Naive thymus-derived CD4-positive, alpha-beta T cell (primary cell): ENCODE measurements at regions not wholly inside any gene's neighbourhood (a gene's known extent, or its start where the extent isn't known, plus 50 kb on each side); places are given as distances from the start of the nearest gene placed in this dataset.

Experiments used
- ATAC-seq: fragments of 150-1000 bp; cut with Tn5 transposase; 2 replicates; pipeline ENCODE4 v1.10.0; 2021; ENCODE audit warnings: mild to moderate bottlenecking, moderate library complexity
- CTCF ChIA-PET: fragments of 350-600 bp; sonication (Branson Sonifier 250); formaldehyde crosslinking; loops from one replicate; lab custom pipeline; 2021; ENCODE audit warnings: antibody characterized with exemption; lab: Charles Lee
- POLR2A ChIA-PET: fragments of 350-600 bp; sonication (Branson Sonifier 250); formaldehyde crosslinking; loops from one replicate; lab custom pipeline; 2021; ENCODE audit warnings: antibody characterized with exemption, inconsistent platforms; lab: Charles Lee
- DNase-seq, 9 donors: peaks; one replicate each; pipeline versions ENCODE4 v3.0.0 to v3.0.0-alpha.2; 2020 to 2022; ENCODE audit warnings: mixed read lengths in 1 of 9
- H3K27ac ChIP-seq: one replicate; pipeline ENCODE4 v1.7.0; 2013; ENCODE audit warnings: mild to moderate bottlenecking, low read depth, low read length, moderate library complexity
- H3K27me3 ChIP-seq, 2 donors: one replicate each; pipeline ENCODE4 v1.7.0; 2013; ENCODE audit warnings: low read length in 2 of 2, mild to moderate bottlenecking in 2 of 2, moderate library complexity in 2 of 2; ENCODE audit not compliant: control insufficient read depth in 2 of 2, insufficient read depth in 2 of 2
- H3K36me3 ChIP-seq, 3 experiments: 1 replicate in 2 of 3; 2 replicates in 1 of 3; pipeline ENCODE4 v1.7.0; 2013; ENCODE audit warnings: low read length in 3 of 3, mild to moderate bottlenecking in 3 of 3, moderate library complexity in 1 of 3; ENCODE audit not compliant: insufficient read depth in 3 of 3, control insufficient read depth in 2 of 3
- H3K4me1 ChIP-seq, 2 donors: one replicate each; pipeline ENCODE4 v1.7.0; 2013; ENCODE audit warnings: low read length in 2 of 2, mild to moderate bottlenecking in 2 of 2, moderate library complexity in 1 of 2; ENCODE audit not compliant: control insufficient read depth in 2 of 2, insufficient read depth in 2 of 2
- H3K4me3 ChIP-seq: 2 replicates; pipeline ENCODE4 v1.7.0; 2013; ENCODE audit warnings: mild to moderate bottlenecking, low read length
- H3K9me3 ChIP-seq, 3 experiments: 1 replicate in 2 of 3; 2 replicates in 1 of 3; pipeline ENCODE4 v1.7.0; 2013; ENCODE audit warnings: low read length in 3 of 3; ENCODE audit not compliant: control insufficient read depth in 2 of 3
- H3K27ac Mint-ChIP-seq, 9 donors: one replicate each; pipeline ENCODE4 v1.8.0; 2020 to 2022; ENCODE audit warnings: mixed read lengths in 9 of 9, mild to moderate bottlenecking in 8 of 9, moderate library complexity in 5 of 9, inconsistent platforms in 2 of 9
- H3K27me3 Mint-ChIP-seq, 5 donors: one replicate each; pipeline ENCODE4 v1.8.0; 2021 to 2022; ENCODE audit warnings: mixed read lengths in 5 of 5, mild to moderate bottlenecking in 1 of 5
- H3K36me3 Mint-ChIP-seq, 5 donors: one replicate each; pipeline ENCODE4 v1.8.0; 2020 to 2022; ENCODE audit warnings: mixed read lengths in 5 of 5, mild to moderate bottlenecking in 3 of 5, inconsistent platforms in 1 of 5
- H3K4me1 Mint-ChIP-seq, 7 donors: one replicate each; pipeline ENCODE4 v1.8.0; 2020 to 2022; ENCODE audit warnings: mixed read lengths in 7 of 7, mild to moderate bottlenecking in 3 of 7, inconsistent platforms in 1 of 7
- H3K4me3 Mint-ChIP-seq, 10 donors: one replicate each; pipeline ENCODE4 v1.8.0; 2020 to 2022; ENCODE audit warnings: mild to moderate bottlenecking in 10 of 10, mixed read lengths in 10 of 10, moderate library complexity in 6 of 10, inconsistent platforms in 2 of 10
- H3K9me3 Mint-ChIP-seq, 11 donors: one replicate each; pipeline ENCODE4 v1.8.0; 2020 to 2022; ENCODE audit warnings: mixed read lengths in 11 of 11, mild to moderate bottlenecking in 4 of 11, inconsistent platforms in 1 of 11, moderate library complexity in 1 of 11
- intact Hi-C, 2 donors: fragments of 100-400 bp; cut with micrococcal nuclease; formaldehyde crosslinking; loops; one replicate each; pipeline ENCODE4 v1.15.1; 2023

- no peak overlapping the region for H3K27ac Mint-ChIP-seq
- POLR2A ChIA-PET = no interaction called here
- no peaks in the 10 kb centered on the region for H3K9me3 ChIP-seq
Observed at GRCh38 chr21:14321042-14321441, 61.9 kb downstream of the HSPA13 start.

GRCh38 chr21:14319805-14320204, 63.1 kb downstream of the HSPA13 start:
- ChIA-PET CTCF (no interaction called here), POLR2A (no interaction called here)
- H3K4me3 ChIP-seq = no peak overlapping the region
- Mint-ChIP-seq H3K9me3 (no peaks in the 10 kb centered on the region), H3K36me3 (no peaks in the 10 kb centered on the region), H3K27me3 (peaks cover 4 to 29% (median 10%) of the 10 kb centered on the region in 5 donors), H3K27ac (no peak overlapping the region), H3K4me3 (no peak overlapping the region), H3K4me1 (no peaks in the 10 kb centered on the region)
- H3K27me3 ChIP-seq = no peaks in the 10 kb centered on the region
- no peak overlapping the region for H3K27ac ChIP-seq
- no peaks in the 10 kb centered on the region for H3K36me3 ChIP-seq
- DNase-seq (no peak), ATAC-seq (no peak)
- intact Hi-C loops = no loop called here
- no peaks in the 10 kb centered on the region for H3K4me1 ChIP-seq
- no peaks in the 10 kb centered on the region for H3K9me3 ChIP-seq

More at GRCh38 chr21:14321042-14321441, 61.9 kb downstream of the HSPA13 start:
- DNase-seq (no peak), ATAC-seq (no peak)
- H3K4me1 Mint-ChIP-seq = no peaks in the 10 kb centered on the region
- Histone ChIP-seq H3K27me3 (peaks cover 0 to 4% of the 10 kb centered on the region in 2 donors), H3K36me3 (no peaks in the 10 kb centered on the region), H3K4me1 (no peaks in the 10 kb centered on the region), H3K27ac (no peak overlapping the region), H3K4me3 (no peak overlapping the region)
- intact Hi-C loops = no loop called here
- no peaks in the 10 kb centered on the region for H3K36me3 Mint-ChIP-seq
- CTCF ChIA-PET = interaction anchor here (0.7 kb wide), 1 partner anchor 1104 kb away, joined by 3 read pairs; no protein-coding TSS in a partner anchor
- peaks cover 4 to 39% (median 16%) of the 10 kb centered on the region in 5 donors for H3K27me3 Mint-ChIP-seq
- H3K9me3 Mint-ChIP-seq = no peaks in the 10 kb centered on the region
- H3K4me3 Mint-ChIP-seq = no peak overlapping the region

DNA sequence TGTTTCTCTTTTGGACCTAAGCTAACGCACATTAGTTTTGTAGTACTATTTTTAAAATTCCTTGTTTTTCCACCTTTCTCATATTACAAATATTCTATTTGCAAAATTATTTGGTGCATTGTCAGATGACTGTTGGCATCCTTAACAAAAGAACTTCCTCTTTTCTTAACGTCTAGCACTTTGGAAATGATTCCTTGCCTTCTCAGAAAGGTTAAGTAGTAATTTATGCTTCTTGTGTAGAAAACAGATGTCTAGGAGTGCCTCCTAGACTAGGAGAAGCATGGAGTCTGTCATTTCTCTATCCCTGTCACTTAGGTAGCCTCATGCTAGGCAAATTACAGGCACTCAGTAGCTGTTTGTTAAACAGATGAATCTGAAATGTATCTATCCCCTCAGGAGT, 64.4 kb downstream of the HSPA13 start:
- Mint-ChIP-seq H3K4me1 (no peaks in the 10 kb centered on the region), H3K36me3 (no peaks in the 10 kb centered on the region), H3K9me3 (no peaks in the 10 kb centered on the region), H3K27ac (no peak overlapping the region), H3K4me3 (no peak overlapping the region), H3K27me3 (peaks cover 5 to 23% (median 13%) of the 10 kb centered on the region in 5 donors)
- intact Hi-C loops = no loop called here
- no peak overlapping the region for H3K27ac ChIP-seq
- DNase-seq (no peak), ATAC-seq (no peak)
- H3K4me1 ChIP-seq = no peaks in the 10 kb centered on the region
- no peaks in the 10 kb centered on the region for H3K36me3 ChIP-seq
- H3K4me3 ChIP-seq = no peak overlapping the region
- ChIA-PET POLR2A (no interaction called here), CTCF (no interaction called here)
- no peaks in the 10 kb centered on the region for H3K27me3 ChIP-seq
- no peaks in the 10 kb centered on the region for H3K9me3 ChIP-seq

DNA sequence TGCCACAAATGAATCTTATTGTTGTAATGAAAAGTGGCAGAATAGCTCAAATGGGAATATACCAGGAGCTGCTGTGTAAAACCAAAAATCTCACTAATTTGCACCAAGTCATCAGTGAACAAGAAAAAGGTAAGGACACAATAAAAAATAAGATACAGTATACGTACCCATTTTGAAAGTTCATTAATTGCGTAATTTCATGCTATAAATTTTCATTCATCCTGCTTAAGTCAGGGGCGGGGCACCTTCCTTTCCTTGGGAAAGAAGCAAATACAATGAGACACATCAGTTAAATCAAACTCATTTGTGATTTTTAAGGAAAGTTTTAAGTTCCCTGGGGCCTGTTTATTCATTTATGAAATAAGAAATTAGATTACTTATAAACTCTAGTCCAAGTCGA, 65.4 kb downstream of the HSPA13 start:
- Mint-ChIP-seq H3K27me3 (peaks cover 5 to 18% (median 12%) of the 10 kb centered on the region in 5 donors), H3K4me3 (no peak overlapping the region), H3K4me1 (no peaks in the 10 kb centered on the region), H3K27ac (no peak overlapping the region), H3K36me3 (no peaks in the 10 kb centered on the region), H3K9me3 (no peaks in the 10 kb centered on the region)
- DNase-seq = no peak
- Histone ChIP-seq H3K27me3 (no peaks in the 10 kb centered on the region), H3K4me1 (no peaks in the 10 kb centered on the region), H3K36me3 (no peaks in the 10 kb centered on the region), H3K27ac (no peak overlapping the region), H3K4me3 (no peak overlapping the region), H3K9me3 (no peaks in the 10 kb centered on the region)
- ChIA-PET POLR2A (no interaction called here), CTCF (interaction anchor here (0.7 kb wide), 1 partner anchor 975 kb away, joined by 3 read pairs; no protein-coding TSS in a partner anchor)
- intact Hi-C loops = no loop called here
- ATAC-seq = no peak

- CTCF ChIA-PET = no interaction called here
- POLR2A ChIA-PET = no interaction called here
- no peaks in the 10 kb centered on the region for H3K27me3 ChIP-seq
- no peak overlapping the region for H3K27ac ChIP-seq
- Mint-ChIP-seq H3K4me3 (no peak overlapping the region), H3K9me3 (peaks cover 0 to 3% (median 0%) of the 10 kb centered on the region in 11 donors), H3K4me1 (peaks cover 0 to 2% (median 0%) of the 10 kb centered on the region in 7 donors), H3K27me3 (peaks cover 6 to 24% (median 12%) of the 10 kb centered on the region in 5 donors), H3K36me3 (no peaks in the 10 kb centered on the region), H3K27ac (no peak overlapping the region)
- H3K4me1 ChIP-seq = no peaks in the 10 kb centered on the region
- no peaks in the 10 kb centered on the region for H3K36me3 ChIP-seq
- H3K9me3 ChIP-seq = no peaks in the 10 kb centered on the region
- ATAC-seq (no peak), DNase-seq (no peak)
- intact Hi-C loops = no loop called here
- no peak overlapping the region for H3K4me3 ChIP-seq
Observed at GRCh38 chr21:14313300-14313699, 69.6 kb downstream of the HSPA13 start.

GRCh38 chr21:14312871-14313270, 70.1 kb downstream of the HSPA13 start:
- no peaks in the 10 kb centered on the region for H3K36me3 Mint-ChIP-seq
- H3K4me3 ChIP-seq = no peak overlapping the region
- intact Hi-C loops = no loop called here
- H3K27me3 Mint-ChIP-seq = peaks cover 8 to 26% (median 13%) of the 10 kb centered on the region in 5 donors
- peaks cover 0 to 3% (median 0%) of the 10 kb centered on the region in 11 donors for H3K9me3 Mint-ChIP-seq
- H3K27me3 ChIP-seq = no peaks in the 10 kb centered on the region
- no peaks in the 10 kb centered on the region for H3K36me3 ChIP-seq
- H3K4me3 Mint-ChIP-seq = no peak overlapping the region
- H3K27ac Mint-ChIP-seq = no peak overlapping the region
- DNase-seq (no peak), ATAC-seq (no peak)
- CTCF ChIA-PET = no interaction called here
- H3K4me1 ChIP-seq = no peaks in the 10 kb centered on the region
- no peak overlapping the region for H3K27ac ChIP-seq
- POLR2A ChIA-PET = no interaction called here
- peaks cover 0 to 2% (median 0%) of the 10 kb centered on the region in 7 donors for H3K4me1 Mint-ChIP-seq
- H3K9me3 ChIP-seq = no peaks in the 10 kb centered on the region

GRCh38 chr21:14308234-14308633, 74.7 kb downstream of the HSPA13 start:
- Mint-ChIP-seq H3K36me3 (no peaks in the 10 kb centered on the region), H3K27ac (no peak overlapping the region), H3K4me1 (peaks cover 0 to 2% (median 0%) of the 10 kb centered on the region in 7 donors), H3K4me3 (no peak overlapping the region), H3K27me3 (peaks cover 7 to 19% (median 12%) of the 10 kb centered on the region in 5 donors), H3K9me3 (peaks cover 0 to 3% (median 0%) of the 10 kb centered on the region in 11 donors)
- H3K9me3 ChIP-seq = no peaks in the 10 kb centered on the region
- DNase-seq (no peak), ATAC-seq (no peak)
- no peak overlapping the region for H3K4me3 ChIP-seq
- H3K27me3 ChIP-seq = no peaks in the 10 kb centered on the region
- ChIA-PET POLR2A (no interaction called here), CTCF (no interaction called here)
- intact Hi-C loops = loop anchor here in 1 of 2 donors (5.0 kb wide), 1 partner anchor 1284 kb away; no protein-coding TSS in a partner anchor
- no peaks in the 10 kb centered on the region for H3K4me1 ChIP-seq
- no peaks in the 10 kb centered on the region for H3K36me3 ChIP-seq
- H3K27ac ChIP-seq = no peak overlapping the region
